H1 (cell line): ENCODE measurements at regions not wholly inside any gene's neighbourhood (a gene's known extent, or its start where the extent isn't known, plus 50 kb on each side); places are given as distances from the start of the nearest gene placed in this dataset.

Experiments
- CTCF ChIA-PET: fragments of 300-600 bp; sonication (Branson Sonifier 250); formaldehyde crosslinking; loops from one replicate; lab custom pipeline; 2021; ENCODE audit not compliant: partially characterized antibody; lab: Charles Lee
- POLR2A ChIA-PET: fragments of 300-600 bp; sonication (Branson Sonifier 250); formaldehyde crosslinking; loops from one replicate; lab custom pipeline; 2021; ENCODE audit warnings: inconsistent platforms; ENCODE audit not compliant: partially characterized antibody; lab: Charles Lee
- DNase-seq, 2 experiments: peaks; one replicate each; pipeline versions ENCODE4 v3.0.0 to v3.0.0-alpha.2; 2010 to 2022; ENCODE audit warnings: low spot score in 2 of 2, low read depth in 1 of 2, mixed read lengths in 1 of 2
- FAIRE-seq: peaks from 2 replicates; lab custom pipeline; 2011; peaks lifted over from hg19 to GRCh38; lab: Jason Lieb, UNC
- H2AFZ ChIP-seq: 2 replicates; pipeline ENCODE4 v1.8.1; 2012; ENCODE audit warnings: low read length, inconsistent platforms
- H2AK5ac ChIP-seq: 2 replicates; pipeline ENCODE4 v1.6.1; 2013; ENCODE audit warnings: low read depth, low read length
- H2BK120ac ChIP-seq: replicated peaks from 2 replicates; pipeline ENCODE3; 2013; ENCODE audit warnings: low read depth, low read length, inconsistent platforms
- H2BK12ac ChIP-seq: 2 replicates; pipeline ENCODE4 v1.6.1; 2013; ENCODE audit warnings: low read depth, low read length
- H2BK15ac ChIP-seq: 2 replicates; pipeline ENCODE4 v1.6.1; 2013; ENCODE audit warnings: low read length
- H2BK20ac ChIP-seq: 2 replicates; pipeline ENCODE4 v1.6.1; 2013; ENCODE audit warnings: low read length
- H2BK5ac ChIP-seq: 2 replicates; pipeline ENCODE4 v1.6.1; 2013; ENCODE audit warnings: low read depth, low read length
- H3K14ac ChIP-seq: 2 replicates; pipeline ENCODE4 v1.6.1; 2013; ENCODE audit warnings: inconsistent platforms; ENCODE audit not compliant: insufficient read length
- H3K18ac ChIP-seq: 2 replicates; pipeline ENCODE4 v1.6.1; 2013; ENCODE audit warnings: low read length; ENCODE audit errors: extremely low read depth
- H3K23ac ChIP-seq: 2 replicates; pipeline ENCODE4 v1.6.1; 2013; ENCODE audit warnings: inconsistent platforms; ENCODE audit not compliant: insufficient read length
- H3K23me2 ChIP-seq: 2 replicates; pipeline ENCODE4 v1.6.1; 2013; ENCODE audit warnings: low read depth, low read length
- H3K27ac ChIP-seq: 2 replicates; pipeline ENCODE4 v1.6.1; 2011; ENCODE audit warnings: low read depth, low read length, inconsistent platforms
- H3K27me3 ChIP-seq, 4 experiments: replicated peaks in 1 of 4; 1 replicate in 1 of 4; 2 replicates in 3 of 4; pipeline versions ENCODE4 v1.6.1 to v1.8.1; 2011 to 2013; ENCODE audit warnings: low read length in 3 of 4, mild to moderate bottlenecking in 3 of 4, inconsistent platforms in 2 of 4, mixed read lengths in 2 of 4, moderate library complexity in 1 of 4; ENCODE audit not compliant: control insufficient read depth in 3 of 4, insufficient read depth in 3 of 4; ENCODE audit errors: extremely low read depth in 1 of 4
- H3K36me3 ChIP-seq, 4 experiments: 2 replicates each; pipeline versions ENCODE4 v1.6.1 to v1.8.1; 2011 to 2013; ENCODE audit warnings: mild to moderate bottlenecking in 4 of 4, low read length in 3 of 4, moderate library complexity in 2 of 4, control low read depth in 1 of 4, inconsistent platforms in 1 of 4; ENCODE audit not compliant: insufficient read depth in 4 of 4, control insufficient read depth in 2 of 4
- H3K4ac ChIP-seq: replicated peaks from 2 replicates; pipeline ENCODE3; 2013; ENCODE audit warnings: low read length, low read depth, mixed read lengths, inconsistent platforms; ENCODE audit not compliant: insufficient read length
- H3K4me1 ChIP-seq, 4 experiments: replicated peaks in 1 of 4; 1 replicate in 1 of 4; 2 replicates in 3 of 4; pipeline versions ENCODE4 v1.6.1 to v1.8.1; 2011 to 2013; ENCODE audit warnings: low read length in 3 of 4, inconsistent platforms in 2 of 4, mixed read lengths in 1 of 4; ENCODE audit not compliant: insufficient read depth in 4 of 4, control insufficient read depth in 3 of 4
- H3K4me2 ChIP-seq, 2 experiments: 2 replicates each; pipeline versions ENCODE4 v1.6.1 to v1.8.1; 2011 to 2013; ENCODE audit warnings: low read depth in 2 of 2, low read length in 2 of 2, control low read depth in 1 of 2, inconsistent platforms in 1 of 2, mild to moderate bottlenecking in 1 of 2; ENCODE audit not compliant: insufficient read depth in 1 of 2
- H3K4me3 ChIP-seq, 4 experiments: fragments of 200-600, 300-600 bp in 1 of 4; sonication (generic), shearing (Covaris generic), sonication (Bioruptor Twin) in 1 of 4; 2 replicates each; pipeline versions ENCODE4 v1.5.1 to v1.8.1; 2011 to 2016; ENCODE audit warnings: low read length in 4 of 4, low read depth in 3 of 4, control low read depth in 2 of 4, inconsistent platforms in 2 of 4, mild to moderate bottlenecking in 2 of 4, mixed read lengths in 1 of 4, moderate library complexity in 1 of 4; ENCODE audit not compliant: insufficient read depth in 2 of 4; ENCODE audit errors: extremely low read depth in 1 of 4
- H3K56ac ChIP-seq: replicated peaks from 2 replicates; pipeline ENCODE3; 2013; ENCODE audit warnings: low read depth, mild to moderate bottlenecking, mixed read lengths, low read length, inconsistent platforms; ENCODE audit not compliant: insufficient read length
- H3K79me1 ChIP-seq: 2 replicates; pipeline ENCODE4 v1.6.1; 2013; ENCODE audit warnings: low read depth, low read length, control low read depth
- H3K79me2 ChIP-seq, 2 experiments: 2 replicates each; pipeline versions ENCODE4 v1.6.1 to v1.8.1; 2012 to 2013; ENCODE audit warnings: low read length in 2 of 2, mild to moderate bottlenecking in 2 of 2, inconsistent platforms in 1 of 2; ENCODE audit not compliant: insufficient read depth in 2 of 2, control insufficient read depth in 1 of 2
- H3K9ac ChIP-seq, 4 experiments: replicated peaks in 1 of 4; 1 replicate in 1 of 4; 2 replicates in 3 of 4; pipeline versions ENCODE4 v1.6.1 to v1.8.1; 2011 to 2013; ENCODE audit warnings: low read depth in 3 of 4, low read length in 3 of 4, control low read depth in 2 of 4, mild to moderate bottlenecking in 2 of 4, moderate library complexity in 2 of 4, inconsistent platforms in 1 of 4; ENCODE audit errors: extremely low read depth in 1 of 4
- H3K9me3 ChIP-seq, 2 experiments: 2 replicates each; pipeline versions ENCODE4 v1.6.1 to v1.8.1; 2012 to 2013; ENCODE audit warnings: mild to moderate bottlenecking in 2 of 2, moderate library complexity in 2 of 2, control low read depth in 1 of 2, inconsistent platforms in 1 of 2, low read depth in 1 of 2, low read length in 1 of 2, mixed read lengths in 1 of 2; ENCODE audit not compliant: insufficient read depth in 2 of 2
- H4K20me1 ChIP-seq, 2 experiments: replicated peaks in 1 of 2; 2 replicates each; pipeline versions ENCODE3 to v1.8.1; 2011 to 2013; ENCODE audit warnings: inconsistent platforms in 2 of 2, low read length in 2 of 2, mild to moderate bottlenecking in 1 of 2; ENCODE audit not compliant: insufficient read depth in 2 of 2, control insufficient read depth in 1 of 2
- H4K5ac ChIP-seq: 2 replicates; pipeline ENCODE4 v1.6.1; 2013; ENCODE audit warnings: low read length, low read depth, mixed read lengths, inconsistent platforms; ENCODE audit not compliant: insufficient read length
- H4K8ac ChIP-seq: 2 replicates; pipeline ENCODE4 v1.8.0; 2013; ENCODE audit warnings: mild to moderate bottlenecking, moderate library complexity, low read length, inconsistent platforms; ENCODE audit not compliant: insufficient read depth; ENCODE audit errors: extremely low read depth
- H4K91ac ChIP-seq: replicated peaks from 2 replicates; pipeline ENCODE3; 2013; ENCODE audit warnings: low read length, mixed read lengths, inconsistent platforms; ENCODE audit not compliant: insufficient read length
- BACH1 ChIP-seq: IDR thresholded peaks from 2 replicates; pipeline ENCODE4 v1.6.1; 2012; ENCODE audit warnings: low read length, improper control_type of control experiment
- BRCA1 ChIP-seq: IDR thresholded peaks from 2 replicates; pipeline ENCODE4 v1.6.1; 2012; ENCODE audit warnings: low read depth, low read length, improper control_type of control experiment
- CTBP2 ChIP-seq: IDR thresholded peaks from 2 replicates; pipeline ENCODE4 v1.7.0; 2011; ENCODE audit warnings: borderline replicate concordance, mild to moderate bottlenecking, moderate library complexity, mixed read lengths, low read length; ENCODE audit not compliant: insufficient read depth, insufficient read length
- E2F6 ChIP-seq: IDR thresholded peaks from 2 replicates; pipeline ENCODE4 v1.6.1; 2012; ENCODE audit warnings: inconsistent platforms
- EZH2 ChIP-seq: fragments of 200-600 bp; sonication (generic); IDR thresholded peaks from 2 replicates; pipeline ENCODE4 v1.7.1; 2012; ENCODE audit warnings: low read depth, mild to moderate bottlenecking, moderate library complexity, low read length, inconsistent platforms; ENCODE audit not compliant: severe bottlenecking
- HDAC6 ChIP-seq: IDR thresholded peaks from one replicate; pipeline ENCODE4 v1.7.1; 2012; ENCODE audit warnings: low read depth, mild to moderate bottlenecking, inconsistent platforms, low read length, moderate library complexity
- MAFK ChIP-seq: IDR thresholded peaks from 2 replicates; pipeline ENCODE4 v1.6.1; 2012; ENCODE audit warnings: low read depth, mild to moderate bottlenecking, improper control_type of control experiment, low read length
- MAX ChIP-seq: IDR thresholded peaks from 2 replicates; pipeline ENCODE4 v1.6.1; 2012; ENCODE audit warnings: inconsistent platforms
- POLR2AphosphoS5 ChIP-seq: IDR thresholded peaks from 2 replicates; pipeline ENCODE4 v1.6.1; 2011; ENCODE audit warnings: low read depth, low read length
- RBBP5 ChIP-seq: IDR thresholded peaks from 2 replicates; pipeline ENCODE4 v1.7.1; 2012; ENCODE audit warnings: low read depth, mild to moderate bottlenecking, inconsistent platforms, low read length, moderate library complexity, borderline replicate concordance
- SIRT6 ChIP-seq: IDR thresholded peaks from one replicate; pipeline ENCODE4 v1.7.1; 2012; ENCODE audit warnings: low read length, inconsistent platforms
- TAF1 ChIP-seq: IDR thresholded peaks from 2 replicates; pipeline ENCODE4 v1.6.1; 2011; ENCODE audit warnings: mild to moderate bottlenecking, low read depth, low read length
- USF2 ChIP-seq: IDR thresholded peaks from 2 replicates; pipeline ENCODE4 v1.6.1; 2011; ENCODE audit warnings: low read length, improper control_type of control experiment
- WGBS, 2 experiments: shearing (Covaris generic) in 1 of 2; methylation state at CpG; one replicate each; pipeline versions ENCODE4 v1.1.6 to v1.1.7; 2013 to 2015; ENCODE audit warnings: low lambda C conversion rate in 2 of 2, mixed read lengths in 2 of 2, inconsistent platforms in 1 of 2, low coverage in 1 of 2, missing lambda C conversion rate in 1 of 2; ENCODE audit not compliant: insufficient replicate concordance in 2 of 2, insufficient coverage in 1 of 2, insufficient read length in 1 of 2; ENCODE audit errors: extremely low coverage in 1 of 2, missing lambda C conversion rate in 1 of 2; 5-methylcytosine and 5-hydroxymethylcytosine counted together

- FAIRE-seq, result no peak
- no peak for DNase-seq
- TF ChIP-seq CTBP2 (no peak), RBBP5 (no peak), HDAC6 (no peak), SIRT6 (no peak), TAF1 (no peak), BACH1 (no peak), MAX (no peak), BRCA1 (no peak), EZH2 (no peak), E2F6 (no peak), MAFK (no peak), USF2 (no peak), POLR2AphosphoS5 (no peak)
These were observed 1446.5 kb upstream of the GOT2 start for GRCh38 chr16:60180609-60181008.

More at GRCh38 chr16:60180609-60181008, 1446.5 kb upstream of the GOT2 start:
- POLR2A ChIA-PET, result no interaction called here
- Histone ChIP-seq H4K91ac (no peak overlapping the region), H4K5ac (no peak overlapping the region), H3K4ac (no peak overlapping the region), H3K27me3 (no peaks in the 10 kb centered on the region), H4K8ac (no peak overlapping the region), H3K14ac (no peak overlapping the region), H2BK5ac (no peak overlapping the region), H3K4me2 (no peak overlapping the region), H2BK15ac (no peak overlapping the region), H3K56ac (no peak overlapping the region), H3K79me2 (no peaks in the 10 kb centered on the region), H2BK12ac (no peak overlapping the region), H2BK20ac (no peak overlapping the region), H2BK120ac (no peak overlapping the region), H3K23ac (no peak overlapping the region), H3K36me3 (no peaks in the 10 kb centered on the region), H3K9ac (no peak overlapping the region), H3K27ac (no peak overlapping the region), H3K4me1 (peaks cover 0 to 2% (median 0%) of the 10 kb centered on the region in 4 experiments; a peak in 1 of 7 replicates), H3K4me3 (no peak overlapping the region), H3K79me1 (no peaks in the 10 kb centered on the region), H2AFZ (no peak overlapping the region), H3K18ac (no peak overlapping the region), H4K20me1 (no peaks in the 10 kb centered on the region), H2AK5ac (no peak overlapping the region), H3K23me2 (no peaks in the 10 kb centered on the region), H3K9me3 (no peaks in the 10 kb centered on the region)
- CTCF ChIA-PET, result no interaction called here
- WGBS, 2 experiments, result 55% methylated on average over 2 of the region's 2 CpGs; no CpG with 5 or more reads in 1 of the 2 experiments
